HCT116 (cell line): ENCODE measurements at regions not wholly inside any gene's neighbourhood (a gene's known extent, or its start where the extent isn't known, plus 50 kb on each side); places are given as distances from the start of the nearest gene placed in this dataset.

Source experiments
- ATAC-seq: fragments of 200-7000 bp; cut with Tn5 transposase; 2 replicates; pipeline ENCODE4 v1.9.1; 2020; ENCODE audit warnings: mild to moderate bottlenecking, moderate library complexity
- BruUV-seq: library from RNA; stranded (reverse); fragments of 400-500 nt; replicated peaks from 2 replicates; lab custom pipeline; 2021; lab: Mats Ljungman, UMichigan
- CTCF ChIA-PET: fragments of 300-600 bp; sonication (Branson Sonifier 250); formaldehyde crosslinking; loops from one replicate; lab custom pipeline; 2021; ENCODE audit warnings: antibody characterized with exemption; lab: Charles Lee
- POLR2A ChIA-PET: fragments of 300-600, 350-600 bp; sonication (Branson Sonifier 250); formaldehyde crosslinking; loops from one replicate; lab custom pipeline; 2021; ENCODE audit warnings: antibody characterized with exemption; lab: Charles Lee
- RAD21 ChIA-PET, 2 experiments: fragments of 300-600 bp; sonication (Branson Sonifier 250); formaldehyde crosslinking; loops; one replicate each; lab custom pipeline; 2023; ENCODE audit warnings: low total read pairs in 2 of 2; ENCODE audit not compliant: uncharacterized antibody in 2 of 2, unreplicated experiment in 2 of 2, low non-redundant PET in 1 of 2; lab: Charles Lee
- DNase-seq: peaks from one replicate; pipeline ENCODE4 v3.0.0-alpha.2; 2010; ENCODE audit warnings: low read depth, low spot score
- H2AFZ ChIP-seq: fragments of 200-600 bp; shearing (Covaris generic), sonication (generic); 2 replicates; pipeline ENCODE4 v1.6.1; 2017; ENCODE audit warnings: low read depth, mixed run types, mixed read lengths, antibody characterized with exemption, low read length; ENCODE audit not compliant: poor library complexity, severe bottlenecking
- H3K27ac ChIP-seq: 2 replicates; pipeline ENCODE4 v1.5.1; 2012; ENCODE audit warnings: low read depth, low read length
- H3K27me3 ChIP-seq: fragments of 200-600 bp; sonication (generic); 2 replicates; pipeline ENCODE4 v1.6.1; 2016; ENCODE audit warnings: mixed run types, low read length, mixed read lengths; ENCODE audit not compliant: insufficient read depth
- H3K36me3 ChIP-seq, 2 experiments: fragments of 200-500 bp in 1 of 2; fragments of 200-600 bp in 1 of 2; sonication (Bioruptor generic) in 1 of 2; sonication (generic) in 1 of 2; 2 replicates each; pipeline versions ENCODE4 v1.5.1 to v1.6.1; 2014 to 2016; ENCODE audit warnings: low read length in 2 of 2, inconsistent platforms in 1 of 2, mixed read lengths in 1 of 2, mixed run types in 1 of 2; ENCODE audit not compliant: insufficient read depth in 2 of 2, control insufficient read depth in 1 of 2
- H3K4me1 ChIP-seq, 2 experiments: fragments of 200-600 bp in 1 of 2; sonication (generic) in 1 of 2; 2 replicates each; pipeline versions ENCODE4 v1.5.1 to v1.6.1; 2012 to 2017; ENCODE audit warnings: low read length in 2 of 2, inconsistent platforms in 1 of 2, mild to moderate bottlenecking in 1 of 2, mixed read lengths in 1 of 2, mixed run types in 1 of 2, moderate library complexity in 1 of 2; ENCODE audit not compliant: insufficient read depth in 2 of 2, control insufficient read depth in 1 of 2
- H3K4me2 ChIP-seq: fragments of 200-600 bp; sonication (generic); 2 replicates; pipeline ENCODE4 v1.6.1; 2017; ENCODE audit warnings: mixed run types, low read length, mixed read lengths
- H3K4me3 ChIP-seq, 2 experiments: fragments of 200-600 bp in 1 of 2; sonication (generic) in 1 of 2; replicated peaks in 1 of 2; 2 replicates each; pipeline ENCODE4 v1.5.1; 2011 to 2016; ENCODE audit warnings: low read length in 2 of 2, control low read depth in 1 of 2, low read depth in 1 of 2, mild to moderate bottlenecking in 1 of 2, mixed read lengths in 1 of 2, mixed run types in 1 of 2
- H3K79me2 ChIP-seq: fragments of 200-600 bp; sonication (generic); 2 replicates; pipeline ENCODE4 v1.6.1; 2017; ENCODE audit warnings: mild to moderate bottlenecking, mixed run types, low read length, moderate library complexity, mixed read lengths; ENCODE audit not compliant: insufficient read depth
- H3K9ac ChIP-seq: fragments of 200-600 bp; sonication (generic); 2 replicates; pipeline ENCODE4 v1.6.1; 2016; ENCODE audit warnings: low read length, mixed read lengths
- H3K9me2 ChIP-seq: fragments of 200-600 bp; sonication (generic), shearing (Covaris generic); 2 replicates; pipeline ENCODE4 v1.6.1; 2017; ENCODE audit warnings: mixed run types, mild to moderate bottlenecking, moderate library complexity; ENCODE audit not compliant: insufficient read depth
- H3K9me3 ChIP-seq, 2 experiments: fragments of 200-500 bp in 1 of 2; fragments of 200-600 bp in 1 of 2; sonication (Bioruptor generic) in 1 of 2; sonication (generic) in 1 of 2; 2 replicates each; pipeline ENCODE4 v1.6.1; 2014 to 2017; ENCODE audit warnings: low read length in 2 of 2, mixed read lengths in 2 of 2, inconsistent platforms in 1 of 2, low read depth in 1 of 2, mild to moderate bottlenecking in 1 of 2, mixed run types in 1 of 2, moderate library complexity in 1 of 2; ENCODE audit not compliant: control insufficient read depth in 1 of 2, insufficient read depth in 1 of 2
- H4K20me1 ChIP-seq: fragments of 200-600 bp; sonication (generic), shearing (Covaris generic); 2 replicates; pipeline ENCODE4 v1.6.1; 2017; ENCODE audit warnings: mixed run types, mild to moderate bottlenecking, moderate library complexity; ENCODE audit not compliant: insufficient read depth
- ATF3 ChIP-seq: IDR thresholded peaks from 2 replicates; pipeline ENCODE4 v1.6.1; 2012
- FOSL1 ChIP-seq: IDR thresholded peaks from 2 replicates; pipeline ENCODE4 v1.6.1; 2012; ENCODE audit warnings: low read depth
- RAD21 ChIP-seq: IDR thresholded peaks from 2 replicates; pipeline ENCODE4 v1.6.1; 2012; ENCODE audit warnings: low read depth, mild to moderate bottlenecking
- SP1 ChIP-seq: IDR thresholded peaks from 2 replicates; pipeline ENCODE4 v1.6.1; 2012; ENCODE audit warnings: low read depth
- SRF ChIP-seq: IDR thresholded peaks from 2 replicates; pipeline ENCODE4 v1.6.1; 2012; ENCODE audit warnings: low read depth
- intact Hi-C: fragments of 100-400 bp; cut with micrococcal nuclease; formaldehyde crosslinking; loops from 2 replicates; pipeline ENCODE4 v1.10.0; 2022
- TF ChIP-seq, protein P1 (sequence below): IDR thresholded peaks from 2 replicates; pipeline ENCODE4 v1.6.1; 2012

- H3K4me2 ChIP-seq = no peak overlapping the region
- no peak overlapping the region for H3K27ac ChIP-seq
- no peaks in the 10 kb centered on the region for H3K9me2 ChIP-seq
- H3K36me3 ChIP-seq = no peaks in the 10 kb centered on the region
- BruUV-seq = no TSS peak
- peaks cover 6 to 15% of the 10 kb centered on the region in 2 experiments; a peak in 3 of 4 replicates for H3K4me1 ChIP-seq
- no peak overlapping the region for H2AFZ ChIP-seq
- RAD21 ChIA-PET = no interaction called here
- DNase-seq = no peak
- no peaks in the 10 kb centered on the region for H3K79me2 ChIP-seq
- H3K9me3 ChIP-seq = no peaks in the 10 kb centered on the region
- intact Hi-C loops = no loop called here
- TF ChIP-seq FOSL1 (no peak), ATF3 (no peak), SP1 (no peak)
- TF ChIP-seq, protein P1, sequence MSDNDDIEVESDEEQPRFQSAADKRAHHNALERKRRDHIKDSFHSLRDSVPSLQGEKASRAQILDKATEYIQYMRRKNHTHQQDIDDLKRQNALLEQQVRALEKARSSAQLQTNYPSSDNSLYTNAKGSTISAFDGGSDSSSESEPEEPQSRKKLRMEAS = no peak
- TF ChIP-seq, all 23 proteins: peak for 0
- ChIA-PET CTCF (no interaction called here), POLR2A (no interaction called here)
- Histone ChIP-seq H3K9ac (no peak overlapping the region), H3K27me3 (no peaks in the 10 kb centered on the region), H4K20me1 (no peaks in the 10 kb centered on the region), H3K4me3 (no peak overlapping the region)
- no peak for ATAC-seq
These were observed 397.4 kb downstream of the FOXO1 start for GRCh38 chr13:40269086-40269485.

GRCh38 chr13:40270726-40271125, 395.7 kb downstream of the FOXO1 start:
- H3K4me1 ChIP-seq = peaks cover 6 to 27% of the 10 kb centered on the region in 2 experiments; a peak in 3 of 4 replicates
- no peak overlapping the region for H3K27ac ChIP-seq
- no peaks in the 10 kb centered on the region for H3K36me3 ChIP-seq
- no peaks in the 10 kb centered on the region for H3K9me3 ChIP-seq
- no peak for DNase-seq
- no peak overlapping the region for H3K9ac ChIP-seq
- no peak overlapping the region for H2AFZ ChIP-seq
- CTCF ChIA-PET = no interaction called here
- BruUV-seq = no TSS peak
- H3K4me2 ChIP-seq = no peak overlapping the region
- no peaks in the 10 kb centered on the region for H3K27me3 ChIP-seq
- H3K4me3 ChIP-seq = no peak overlapping the region
- intact Hi-C loops = no loop called here
- RAD21 ChIA-PET = no interaction called here
- no peak for ATAC-seq
- POLR2A ChIA-PET = no interaction called here
- H3K79me2 ChIP-seq = no peaks in the 10 kb centered on the region
- no peaks in the 10 kb centered on the region for H3K9me2 ChIP-seq
- TF ChIP-seq SRF = no peak
- TF ChIP-seq RAD21 = no peak
- no peaks in the 10 kb centered on the region for H4K20me1 ChIP-seq
